ENCODE measurements at regions not wholly inside any gene's neighbourhood (a gene's known extent, or its start where the extent isn't known, plus 50 kb on each side); places are given as distances from the start of the nearest gene placed in this dataset.

DNA sequence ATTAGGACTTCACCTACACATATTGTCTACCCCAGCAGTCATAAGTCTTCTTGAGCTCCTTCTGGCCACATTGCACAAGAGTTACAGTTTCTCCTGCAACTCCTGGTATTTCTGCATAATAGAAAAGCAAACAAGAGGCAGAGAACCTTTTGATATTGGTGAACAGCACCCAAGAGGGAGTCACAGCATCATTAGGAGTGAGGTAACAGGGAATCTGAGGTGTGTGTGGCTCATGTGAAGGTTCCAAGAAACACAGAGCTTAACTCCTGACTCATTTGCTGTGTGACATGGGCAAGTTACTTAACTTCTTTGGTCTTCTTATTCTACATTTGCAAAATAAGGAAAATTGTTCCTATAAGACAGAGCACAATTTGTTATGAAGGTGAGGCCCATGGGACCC lies 374.6 kb downstream of the INSC start:
- TF ChIP-seq, protein P1, sequence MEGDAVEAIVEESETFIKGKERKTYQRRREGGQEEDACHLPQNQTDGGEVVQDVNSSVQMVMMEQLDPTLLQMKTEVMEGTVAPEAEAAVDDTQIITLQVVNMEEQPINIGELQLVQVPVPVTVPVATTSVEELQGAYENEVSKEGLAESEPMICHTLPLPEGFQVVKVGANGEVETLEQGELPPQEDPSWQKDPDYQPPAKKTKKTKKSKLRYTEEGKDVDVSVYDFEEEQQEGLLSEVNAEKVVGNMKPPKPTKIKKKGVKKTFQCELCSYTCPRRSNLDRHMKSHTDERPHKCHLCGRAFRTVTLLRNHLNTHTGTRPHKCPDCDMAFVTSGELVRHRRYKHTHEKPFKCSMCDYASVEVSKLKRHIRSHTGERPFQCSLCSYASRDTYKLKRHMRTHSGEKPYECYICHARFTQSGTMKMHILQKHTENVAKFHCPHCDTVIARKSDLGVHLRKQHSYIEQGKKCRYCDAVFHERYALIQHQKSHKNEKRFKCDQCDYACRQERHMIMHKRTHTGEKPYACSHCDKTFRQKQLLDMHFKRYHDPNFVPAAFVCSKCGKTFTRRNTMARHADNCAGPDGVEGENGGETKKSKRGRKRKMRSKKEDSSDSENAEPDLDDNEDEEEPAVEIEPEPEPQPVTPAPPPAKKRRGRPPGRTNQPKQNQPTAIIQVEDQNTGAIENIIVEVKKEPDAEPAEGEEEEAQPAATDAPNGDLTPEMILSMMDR (IDR thresholded peaks at IDR 0.05): no peak
- no peak for TF ChIP-seq POLR2A (IDR thresholded peaks at IDR 0.05)
- intact Hi-C loops (cut with DNase I; ENCODE audit: low total_unique reads): no loop called here
- Histone ChIP-seq H3K4me1 (no peaks in the 10 kb centered on the region), H3K9me3 (no peaks in the 10 kb centered on the region), H3K4me3 (no peak overlapping the region), H3K27me3 (no peaks in the 10 kb centered on the region), H3K36me3 (no peaks in the 10 kb centered on the region), H3K27ac (no peak overlapping the region)
- no peak for DNase-seq

DNA sequence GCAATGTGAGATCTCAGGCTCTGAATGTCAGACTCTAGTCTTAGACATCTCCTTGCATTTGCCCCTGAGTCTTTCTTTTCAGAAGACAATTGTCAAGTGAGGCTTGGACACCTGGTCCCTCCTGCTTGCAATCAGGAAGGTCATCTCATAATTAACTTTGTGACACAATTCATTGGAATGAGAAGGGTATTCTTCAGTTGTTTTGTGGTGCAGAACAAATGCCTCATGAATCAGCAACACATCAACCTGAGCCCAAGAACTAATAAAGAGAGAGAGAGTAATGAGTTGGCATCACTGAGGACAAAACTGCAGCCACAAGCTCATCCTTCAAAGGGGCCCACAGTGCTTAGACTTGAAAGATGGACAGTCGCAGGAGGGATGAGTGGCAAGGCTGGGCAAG lies 375.8 kb downstream of the INSC start:
- Histone ChIP-seq H3K27me3 (no peaks in the 10 kb centered on the region), H3K9me3 (no peaks in the 10 kb centered on the region), H3K4me3 (no peak overlapping the region), H3K27ac (no peak overlapping the region), H3K36me3 (no peaks in the 10 kb centered on the region), H3K4me1 (no peaks in the 10 kb centered on the region)
- DNase-seq: no peak
- intact Hi-C loops (cut with DNase I; ENCODE audit: low total_unique reads): no loop called here
- no peak for TF ChIP-seq POLR2A (IDR thresholded peaks at IDR 0.05)
- TF ChIP-seq, protein P1 (IDR thresholded peaks at IDR 0.05): no peak

DNA sequence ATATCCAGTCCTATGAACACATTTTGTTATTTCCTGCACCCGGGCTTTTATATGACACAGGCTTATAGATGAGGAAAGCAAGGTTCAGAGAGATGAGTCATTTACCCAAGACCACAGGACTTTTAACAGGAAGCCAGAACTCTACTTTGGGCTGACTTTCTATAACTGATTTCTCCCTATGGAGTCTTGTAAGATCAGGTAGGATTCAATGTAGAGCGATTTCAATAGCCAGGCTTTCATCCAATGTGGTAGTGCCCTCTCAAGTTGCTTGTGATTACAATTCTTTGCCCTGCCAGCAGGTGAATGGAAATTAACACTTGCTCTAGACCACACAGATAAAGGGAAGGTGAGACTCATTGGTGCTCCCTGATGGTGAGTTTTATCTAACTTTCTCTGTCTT lies 378.3 kb downstream of the INSC start:
- intact Hi-C loops (cut with DNase I; ENCODE audit: low total_unique reads): no loop called here
- no peak for TF ChIP-seq POLR2A (IDR thresholded peaks at IDR 0.05)
- no peak for DNase-seq
- Histone ChIP-seq H3K4me3 (no peak overlapping the region), H3K27me3 (no peaks in the 10 kb centered on the region), H3K9me3 (no peaks in the 10 kb centered on the region), H3K27ac (no peak overlapping the region), H3K36me3 (no peaks in the 10 kb centered on the region), H3K4me1 (no peaks in the 10 kb centered on the region)

DNA sequence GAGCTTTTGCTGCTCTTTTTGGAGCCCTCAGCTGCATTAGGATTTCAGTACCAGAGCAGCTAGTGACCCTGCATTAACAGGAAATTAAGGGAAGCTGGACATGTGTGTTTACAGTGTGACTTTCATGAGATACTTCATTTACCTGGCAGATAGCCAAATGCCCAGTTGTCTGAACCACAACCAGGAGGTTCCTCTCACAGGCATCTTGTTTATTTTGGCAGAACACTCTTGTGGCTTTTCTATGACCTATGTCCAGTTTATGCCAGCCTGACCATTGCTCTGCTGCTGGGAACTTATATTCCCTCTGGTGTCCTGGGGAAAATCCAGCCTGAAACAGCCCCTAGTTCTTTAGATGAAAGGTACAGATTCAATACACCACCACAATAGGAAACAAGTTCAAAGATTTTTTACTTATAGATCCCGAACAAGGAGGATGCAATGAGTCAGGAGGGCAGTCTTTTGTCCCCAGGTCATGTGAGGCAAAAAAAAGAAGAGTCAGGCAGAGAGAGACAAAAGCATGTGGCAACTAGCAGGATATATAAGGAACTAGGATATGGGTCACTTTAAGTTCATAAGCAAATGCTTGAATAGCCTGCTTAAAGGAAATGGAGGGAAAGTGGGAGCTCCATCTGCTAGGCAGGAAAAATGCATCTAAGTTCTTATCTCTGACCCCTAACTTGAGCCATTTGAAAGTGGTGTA lies 379.3 kb downstream of the INSC start:
- H3K9me3 ChIP-seq: no peaks in the 10 kb centered on the region
- H3K36me3 ChIP-seq: no peaks in the 10 kb centered on the region
- no peak for TF ChIP-seq POLR2A (IDR thresholded peaks at IDR 0.05)
- TF ChIP-seq, protein P1 (IDR thresholded peaks at IDR 0.05): no peak
- intact Hi-C loops (cut with DNase I; ENCODE audit: low total_unique reads): no loop called here
- DNase-seq: no peak
- no peak overlapping the region for H3K27ac ChIP-seq
- no peak overlapping the region for H3K4me3 ChIP-seq
- no peaks in the 10 kb centered on the region for H3K4me1 ChIP-seq
- no peaks in the 10 kb centered on the region for H3K27me3 ChIP-seq

DNA sequence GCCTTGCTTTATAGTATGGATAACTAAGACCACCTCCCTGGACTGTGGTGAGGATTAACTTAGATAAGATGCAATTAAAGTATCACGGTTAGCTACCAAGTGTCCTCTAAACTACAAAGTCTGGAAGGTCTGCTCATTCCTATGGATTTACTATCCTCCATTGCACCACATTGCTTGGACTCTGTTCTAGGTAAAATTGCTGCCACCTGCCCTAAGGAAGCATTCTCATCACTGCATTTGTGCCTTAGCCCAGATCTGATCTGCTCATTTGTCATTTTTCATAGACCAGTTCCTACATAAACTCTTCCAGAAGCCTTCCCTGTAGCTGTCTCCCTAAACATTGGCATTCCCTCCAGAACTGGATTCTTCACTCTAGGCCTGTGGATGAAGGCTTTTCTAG lies 380.0 kb downstream of the INSC start:
- no peak for TF ChIP-seq POLR2A (IDR thresholded peaks at IDR 0.05)
- TF ChIP-seq, protein P1 (IDR thresholded peaks at IDR 0.05): no peak
- H3K27ac ChIP-seq: no peak overlapping the region
- H3K36me3 ChIP-seq: no peaks in the 10 kb centered on the region
- no peaks in the 10 kb centered on the region for H3K9me3 ChIP-seq
- no peak overlapping the region for H3K4me3 ChIP-seq
- H3K27me3 ChIP-seq: no peaks in the 10 kb centered on the region
- intact Hi-C loops (cut with DNase I; ENCODE audit: low total_unique reads): no loop called here
- DNase-seq: no peak
- no peaks in the 10 kb centered on the region for H3K4me1 ChIP-seq

DNA sequence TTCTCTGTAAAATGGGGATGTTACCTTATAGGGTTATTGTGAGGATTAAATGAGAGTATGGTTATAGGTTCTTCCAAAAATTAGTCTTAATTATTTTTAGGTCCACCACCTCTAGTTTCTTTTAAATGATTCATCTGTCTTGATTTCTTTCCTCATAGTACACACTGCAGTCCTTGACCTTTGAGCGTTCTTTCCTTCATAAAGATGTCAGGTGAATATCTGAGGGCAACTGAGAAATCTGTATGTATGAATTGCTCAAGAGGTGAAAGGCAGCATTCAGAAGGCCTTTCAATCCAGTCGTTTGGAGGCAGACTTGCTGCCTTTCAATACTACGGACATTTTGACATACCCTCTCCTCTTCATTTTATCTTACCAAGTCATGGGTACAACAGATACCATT lies 380.7 kb downstream of the INSC start:
- no peak for DNase-seq
- H3K27ac ChIP-seq: no peak overlapping the region
- no peaks in the 10 kb centered on the region for H3K4me1 ChIP-seq
- no peak overlapping the region for H3K4me3 ChIP-seq
- no peaks in the 10 kb centered on the region for H3K36me3 ChIP-seq
- TF ChIP-seq, protein P1 (IDR thresholded peaks at IDR 0.05): no peak
- TF ChIP-seq POLR2A (IDR thresholded peaks at IDR 0.05): no peak
- no peaks in the 10 kb centered on the region for H3K9me3 ChIP-seq
- intact Hi-C loops (cut with DNase I; ENCODE audit: low total_unique reads): no loop called here
- no peaks in the 10 kb centered on the region for H3K27me3 ChIP-seq

All from uterus (tissue), 3 donors.